HG03520 (cell line): ENCODE measurements at regions not wholly inside any gene's neighbourhood (a gene's known extent, or its start where the extent isn't known, plus 50 kb on each side); places are given as distances from the start of the nearest gene placed in this dataset.

Experiments
- ATAC-seq: cut with Tn5 transposase; IDR thresholded peaks from one replicate; pipeline ENCODE4 v1.9.1; 2021; ENCODE audit warnings: mild to moderate bottlenecking, moderate library complexity; ENCODE audit not compliant: unreplicated experiment

DNA sequence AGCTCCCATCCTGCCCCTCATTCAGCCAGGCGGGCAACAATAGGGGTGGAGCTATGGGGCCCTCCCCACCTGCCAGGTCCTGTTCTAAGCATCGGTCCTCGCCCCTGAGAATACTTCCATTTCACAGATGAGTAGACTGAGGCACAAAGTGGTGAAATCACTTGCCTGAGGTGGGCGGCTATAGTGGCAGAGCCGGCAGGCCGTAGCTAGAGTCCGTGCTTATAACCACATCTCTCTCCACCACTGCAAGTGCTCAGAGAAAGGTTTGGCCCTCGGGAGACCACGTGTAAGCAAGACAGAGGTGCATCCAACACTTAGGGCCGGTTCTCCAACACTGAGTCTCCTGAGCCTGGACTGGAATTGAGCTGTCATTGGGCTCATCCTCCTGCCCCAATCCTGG lies 145.8 kb upstream of the UNC5B start:
- no peak for ATAC-seq

DNA sequence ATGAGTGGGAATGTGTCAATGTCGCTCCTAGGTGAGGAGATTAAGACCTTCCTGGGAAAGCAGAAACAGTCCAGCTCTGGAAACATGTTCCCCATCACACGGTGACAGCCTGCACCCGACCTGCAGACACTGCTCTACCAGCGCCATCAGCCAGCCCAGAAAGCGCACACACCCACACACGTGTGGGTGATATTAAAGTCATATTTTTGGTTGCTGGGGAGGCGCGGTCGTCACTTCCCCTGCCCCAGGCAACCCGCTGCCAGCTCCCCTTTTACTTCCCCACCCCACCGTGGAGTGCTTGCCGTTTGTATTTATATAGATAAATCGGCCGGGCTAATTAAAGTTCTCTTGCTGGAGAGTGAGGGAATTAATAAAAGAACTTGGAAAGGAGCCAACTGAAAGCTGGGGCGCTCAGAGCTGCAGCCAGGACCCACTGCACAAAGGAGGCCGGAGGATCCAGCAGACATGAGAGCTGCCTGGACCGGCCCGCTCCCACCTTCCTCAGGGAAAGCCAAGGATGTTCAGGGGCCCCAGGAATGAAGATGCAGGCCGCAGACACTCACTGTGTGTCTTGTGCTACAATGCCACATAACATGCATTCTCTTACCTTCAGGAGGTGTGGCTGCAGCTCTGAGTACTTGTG lies 145.2 kb upstream of the UNC5B start:
- ATAC-seq, result no peak

GRCh38 chr10:71068861-71069271 lies 143.5 kb upstream of the UNC5B start:
- no peak for ATAC-seq

- no peak for ATAC-seq
Measured at GRCh38 chr10:71069909-71070666, 142.3 kb upstream of the UNC5B start.

DNA sequence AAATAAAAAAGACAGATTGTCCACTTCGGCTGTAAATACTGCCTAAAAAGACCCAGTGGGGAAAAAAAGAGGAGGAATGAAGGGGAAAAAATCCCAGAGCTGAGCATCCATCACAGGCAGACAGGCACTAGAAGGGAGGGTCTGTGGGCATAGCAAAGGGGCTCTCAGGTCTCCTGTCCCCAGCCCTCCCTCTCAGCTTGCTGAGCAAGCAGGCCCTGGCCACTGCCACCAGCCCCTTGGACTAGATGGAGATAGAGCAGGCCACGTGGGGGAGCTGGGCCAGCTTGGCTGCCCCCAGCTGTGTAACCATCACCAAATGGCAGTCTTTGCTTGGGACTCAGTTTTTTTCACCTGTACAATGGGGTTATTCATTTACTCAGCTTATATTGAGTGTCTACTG lies 141.6 kb upstream of the UNC5B start:
- no peak for ATAC-seq

DNA sequence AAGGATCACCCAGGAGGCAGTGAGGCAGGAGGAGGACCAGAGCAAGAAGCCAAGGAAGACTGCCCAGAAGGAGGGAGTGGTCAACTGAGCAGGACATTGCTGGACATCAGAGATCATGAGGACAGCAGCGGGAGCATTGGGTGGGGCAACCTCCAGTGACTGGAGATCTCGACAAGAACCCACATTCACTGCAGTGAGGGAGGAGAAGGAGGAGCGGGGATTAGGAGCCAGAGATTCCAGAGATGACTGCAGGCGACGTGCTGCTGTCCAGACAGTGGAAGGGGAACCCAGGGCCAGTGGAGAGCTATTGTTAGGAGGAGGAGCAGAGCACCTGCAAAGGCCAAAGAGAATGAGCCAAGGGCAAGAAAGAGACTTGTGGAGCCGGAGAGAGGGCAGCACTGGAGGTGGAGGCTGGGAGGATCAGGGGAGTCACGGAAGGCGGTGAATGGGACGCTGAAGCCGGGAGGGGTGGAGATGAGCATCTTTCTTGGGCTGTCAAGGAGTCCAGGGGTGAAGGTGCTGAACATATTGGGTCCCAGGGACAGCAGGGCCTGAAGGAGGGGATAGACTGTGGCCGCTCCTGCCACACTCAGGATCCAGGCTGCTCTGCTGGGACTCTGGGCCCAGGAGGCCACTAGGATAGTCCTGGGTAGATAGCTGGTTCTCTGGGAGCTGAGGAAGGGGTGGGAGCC lies 140.1 kb upstream of the UNC5B start:
- ATAC-seq, result no peak

DNA sequence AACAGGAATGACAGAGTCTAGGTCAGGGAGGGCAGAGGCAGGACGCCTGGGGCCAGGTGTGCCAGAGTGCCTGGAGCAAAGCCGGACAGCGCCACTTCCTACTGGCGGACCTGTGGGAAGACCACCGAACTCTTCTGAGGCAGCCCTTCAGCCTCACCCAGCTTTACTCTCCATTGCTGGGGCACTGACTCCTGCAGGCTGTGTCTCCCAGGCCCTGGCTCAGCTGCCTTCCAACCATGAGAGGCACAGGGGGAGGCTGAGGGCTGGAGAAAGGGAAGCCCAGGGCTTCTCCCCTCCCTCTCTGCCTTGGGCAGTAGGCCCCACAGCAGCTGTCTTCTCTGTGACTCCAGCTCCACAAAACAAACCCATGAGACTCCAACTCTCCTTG lies 139.6 kb upstream of the UNC5B start:
- ATAC-seq, result no peak

GRCh38 chr10:71073451-71074175 lies 138.8 kb upstream of the UNC5B start:
- ATAC-seq, result no peak

DNA sequence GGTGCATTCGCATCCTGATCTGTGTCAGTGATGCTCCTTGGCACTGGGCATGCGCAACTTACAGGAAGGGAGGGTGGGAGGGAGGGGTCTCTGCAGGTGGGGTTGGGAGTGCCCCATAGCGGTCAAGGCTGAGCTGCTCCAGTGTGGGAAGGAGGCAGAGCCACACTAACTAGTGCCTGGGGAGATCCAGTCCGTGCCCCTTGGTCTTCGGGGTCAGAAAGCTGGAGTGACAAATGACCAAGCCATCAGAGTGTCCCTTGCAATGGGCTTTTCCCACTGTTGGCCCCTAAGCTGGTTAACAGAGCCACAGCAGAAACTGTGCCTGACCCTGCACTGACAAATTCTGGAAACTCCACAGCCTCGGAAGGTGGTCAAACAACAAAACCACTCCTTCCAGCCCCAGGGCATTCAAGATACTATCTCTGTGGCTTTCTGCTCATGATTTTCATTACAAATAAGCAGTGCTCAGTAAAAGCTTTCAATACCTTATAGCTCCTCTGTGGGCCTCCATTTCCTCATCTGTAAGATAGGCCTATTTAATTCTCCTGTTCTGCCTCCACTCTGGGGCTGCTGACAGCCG lies 138.1 kb upstream of the UNC5B start:
- ATAC-seq, result no peak

- no peak for ATAC-seq
Measured at GRCh38 chr10:71075086-71075758, 137.1 kb upstream of the UNC5B start.

GRCh38 chr10:71075759-71076472 lies 136.5 kb upstream of the UNC5B start:
- ATAC-seq, result no peak

GRCh38 chr10:71076473-71077142 lies 135.8 kb upstream of the UNC5B start:
- ATAC-seq, result no peak

DNA sequence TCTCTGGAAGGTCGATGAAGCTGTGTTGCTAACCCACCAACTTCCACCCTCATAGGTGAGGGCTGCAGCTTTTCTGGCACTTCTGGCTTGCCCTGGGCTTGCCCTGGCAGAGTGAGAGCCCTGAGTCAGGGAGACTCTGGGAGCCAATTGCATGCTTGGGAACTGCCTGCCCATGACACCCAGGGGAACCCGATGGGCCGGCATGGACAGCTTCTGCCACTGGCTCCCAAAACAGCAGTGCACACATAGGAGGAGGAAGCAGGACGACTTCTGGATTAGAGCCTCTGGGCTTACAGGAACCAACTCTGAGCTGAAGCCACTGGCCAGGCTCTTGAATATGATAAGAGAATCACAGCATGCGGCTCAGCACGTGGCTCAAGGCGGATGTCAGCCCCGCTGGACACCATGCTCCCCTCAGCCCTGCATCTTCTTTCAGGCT lies 135.2 kb upstream of the UNC5B start:
- no peak for ATAC-seq

DNA sequence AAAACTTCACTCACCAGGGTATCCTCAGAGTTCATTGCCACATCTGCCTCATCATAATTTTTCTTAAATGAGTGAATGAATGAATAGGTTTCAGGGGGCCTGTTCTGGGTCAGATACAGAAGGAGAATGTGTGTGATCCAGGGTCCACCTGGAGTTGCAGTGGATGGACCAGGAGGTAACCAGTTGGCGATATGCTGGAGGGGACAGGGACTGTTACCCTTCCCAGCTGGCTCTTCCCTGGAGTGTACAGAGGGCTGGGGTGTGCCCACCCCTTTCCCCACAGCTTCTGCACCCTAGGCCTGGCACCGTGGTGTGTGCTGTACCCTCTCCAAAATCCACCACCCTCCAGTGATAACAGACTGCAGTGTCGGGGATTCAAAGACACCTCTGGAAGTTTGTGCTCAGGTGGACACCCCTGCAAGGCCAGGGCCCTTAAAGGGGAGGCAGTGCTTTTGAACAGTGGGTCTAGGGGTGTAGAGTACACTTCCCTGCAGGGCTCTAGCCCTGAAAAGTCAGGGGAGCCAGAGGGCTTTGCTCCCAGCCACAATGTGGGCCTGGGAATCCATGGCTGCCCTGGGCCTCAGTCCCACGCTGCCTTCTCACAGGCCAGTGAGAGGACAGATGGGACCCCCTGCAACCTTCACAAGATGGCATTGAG lies 134.4 kb upstream of the UNC5B start:
- no peak for ATAC-seq

- no peak for ATAC-seq
Measured at GRCh38 chr10:71078454-71079145, 133.8 kb upstream of the UNC5B start.

- ATAC-seq, result no peak
Measured at GRCh38 chr10:71079761-71080380, 132.5 kb upstream of the UNC5B start.

DNA sequence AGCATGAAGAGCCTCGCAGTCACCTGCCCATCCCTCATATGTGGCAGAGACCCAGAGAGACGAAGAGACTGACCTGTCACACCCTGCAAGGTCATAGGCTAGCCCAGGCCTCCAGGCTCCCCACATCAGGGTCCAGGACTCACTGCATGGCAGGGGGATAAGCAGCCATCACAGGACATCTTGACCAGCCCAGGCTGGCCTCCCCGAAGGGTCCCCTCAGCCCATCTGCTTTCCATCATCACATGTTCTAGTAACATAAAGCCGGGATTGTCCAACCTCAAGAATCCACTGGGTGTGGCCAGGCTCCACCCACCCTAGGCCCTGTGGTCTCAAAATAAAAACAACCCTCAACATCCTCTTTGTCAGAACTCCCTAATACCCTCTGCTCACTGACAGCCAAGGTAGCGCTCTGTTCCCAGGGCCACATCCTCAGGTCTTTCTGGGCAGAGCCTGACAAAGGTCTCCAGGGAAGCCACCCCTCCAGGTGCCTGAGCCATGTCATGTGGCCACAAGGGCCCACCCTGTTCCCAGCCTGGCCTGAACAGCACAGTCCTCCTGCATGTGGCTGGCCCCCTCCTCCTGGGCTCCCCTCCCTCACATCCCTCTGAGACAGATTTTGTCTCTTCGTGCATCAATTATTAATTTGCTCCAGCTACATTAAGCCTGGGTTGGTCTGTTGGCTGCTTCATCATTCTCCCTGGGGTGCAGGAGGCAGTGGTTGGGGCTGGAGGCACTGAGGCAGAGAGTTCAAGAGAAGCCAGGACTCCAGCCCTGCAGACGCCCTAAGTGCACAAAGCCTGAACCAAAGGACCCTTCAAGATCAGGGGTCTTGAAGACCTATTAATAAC lies 131.8 kb upstream of the UNC5B start:
- no peak for ATAC-seq
